Nephron progenitor cell (in vitro differentiated cells): ENCODE measurements at regions not wholly inside any gene's neighbourhood (a gene's known extent, or its start where the extent isn't known, plus 50 kb on each side); places are given as distances from the start of the nearest gene placed in this dataset.

Source experiments
- DNase-seq: peaks from one replicate; pipeline ENCODE4 v3.0.0; 2021
- H3K27ac Mint-ChIP-seq: 2 replicates; pipeline ENCODE4 v1.8.0; 2021; ENCODE audit warnings: mild to moderate bottlenecking, moderate library complexity, mixed read lengths
- H3K27me3 Mint-ChIP-seq: 2 replicates; pipeline ENCODE4 v1.8.0; 2021; ENCODE audit warnings: mild to moderate bottlenecking, low read depth, mixed read lengths; ENCODE audit not compliant: poor library complexity
- H3K36me3 Mint-ChIP-seq: 2 replicates; pipeline ENCODE4 v1.8.0; 2021; ENCODE audit warnings: low read depth, mixed read lengths
- H3K4me1 Mint-ChIP-seq: 2 replicates; pipeline ENCODE4 v1.8.0; 2021; ENCODE audit warnings: mixed read lengths
- H3K4me3 Mint-ChIP-seq: 2 replicates; pipeline ENCODE4 v1.8.0; 2021; ENCODE audit warnings: mild to moderate bottlenecking, moderate library complexity, mixed read lengths
- H3K9me3 Mint-ChIP-seq: 2 replicates; pipeline ENCODE4 v1.8.0; 2021; ENCODE audit warnings: mild to moderate bottlenecking, moderate library complexity, mixed read lengths
- CTCF ChIP-seq: fragments of 200-600 bp; sonication (generic); IDR thresholded peaks from 2 replicates; pipeline ENCODE4 v1.5.0; 2021; ENCODE audit warnings: antibody characterized with exemption

- H3K27ac Mint-ChIP-seq: no peak overlapping the region
- H3K27me3 Mint-ChIP-seq: peaks cover 6% of the 10 kb centered on the region
- no peak for TF ChIP-seq CTCF
- no peaks in the 10 kb centered on the region for H3K36me3 Mint-ChIP-seq
- no peaks in the 10 kb centered on the region for H3K9me3 Mint-ChIP-seq
- H3K4me3 Mint-ChIP-seq: no peak overlapping the region
- DNase-seq: peak; percentile 18
- peaks cover 16% of the 10 kb centered on the region for H3K4me1 Mint-ChIP-seq
Observed at GRCh38 chr5:88144219-88145001, 124.2 kb downstream of the TMEM161B start.

GRCh38 chr5:88143693-88144218, 124.9 kb downstream of the TMEM161B start:
- no peak overlapping the region for H3K27ac Mint-ChIP-seq
- H3K27me3 Mint-ChIP-seq: no peaks in the 10 kb centered on the region
- TF ChIP-seq CTCF: no peak
- H3K36me3 Mint-ChIP-seq: no peaks in the 10 kb centered on the region
- no peaks in the 10 kb centered on the region for H3K9me3 Mint-ChIP-seq
- peaks cover 16% of the 10 kb centered on the region for H3K4me1 Mint-ChIP-seq
- H3K4me3 Mint-ChIP-seq: no peak overlapping the region
- DNase-seq: no peak

- DNase-seq: no peak
- Mint-ChIP-seq H3K9me3 (no peaks in the 10 kb centered on the region), H3K27me3 (no peaks in the 10 kb centered on the region), H3K4me1 (peaks cover 16% of the 10 kb centered on the region), H3K36me3 (no peaks in the 10 kb centered on the region), H3K4me3 (no peak overlapping the region), H3K27ac (no peak overlapping the region)
- TF ChIP-seq CTCF: no peak
Observed at GRCh38 chr5:88142886-88143692, 125.6 kb downstream of the TMEM161B start.

GRCh38 chr5:88142636-88142885, 126.1 kb downstream of the TMEM161B start:
- no peak overlapping the region for H3K27ac Mint-ChIP-seq
- TF ChIP-seq CTCF: no peak

GRCh38 chr5:88140856-88141752, 127.5 kb downstream of the TMEM161B start:
- TF ChIP-seq CTCF: peak; percentile 58

More at GRCh38 chr5:88142636-88142885, 126.1 kb downstream of the TMEM161B start:
- Mint-ChIP-seq H3K36me3 (no peaks in the 10 kb centered on the region), H3K9me3 (no peaks in the 10 kb centered on the region), H3K4me1 (peaks cover 16% of the 10 kb centered on the region), H3K27me3 (no peaks in the 10 kb centered on the region), H3K4me3 (no peak overlapping the region)
- no peak for DNase-seq

More at GRCh38 chr5:88140856-88141752, 127.5 kb downstream of the TMEM161B start:
- Mint-ChIP-seq H3K27me3 (peaks cover under 1% of the 10 kb centered on the region), H3K4me1 (peaks cover 16% of the 10 kb centered on the region), H3K9me3 (no peaks in the 10 kb centered on the region), H3K36me3 (no peaks in the 10 kb centered on the region), H3K4me3 (no peak overlapping the region), H3K27ac (no peak overlapping the region)
- peak; percentile 98 for DNase-seq
